NCI-H128 (cell line): ENCODE measurements at regions not wholly inside any gene's neighbourhood (a gene's known extent, or its start where the extent isn't known, plus 50 kb on each side); places are given as distances from the start of the nearest gene placed in this dataset.
"Not testable (repeated sequence)": the region's sequence is repeated elsewhere in the genome, so short reads cannot be mapped to it uniquely, and the experiment has no call there.

Source experiments
- DNase-seq: peaks from one replicate; lab custom pipeline; 2025; ENCODE audit not compliant: unreplicated experiment; lab: John Stamatoyannopoulos, UW

- not testable (repeated sequence) for DNase-seq
Observed at GRCh38 chr7:76971201-76971600, 61.0 kb downstream of the SPDYE17 start.

- not testable (repeated sequence) for DNase-seq
Observed at GRCh38 chr7:76969892-76970291, 62.3 kb downstream of the SPDYE17 start.

GRCh38 chr7:76965731-76966548 is 66.2 kb downstream of the SPDYE17 start:
- not testable (repeated sequence) for DNase-seq

GRCh38 chr7:76964050-76964449 is 68.1 kb downstream of the SPDYE17 start:
- not testable (repeated sequence) for DNase-seq

- not testable (repeated sequence) for DNase-seq
Observed at GRCh38 chr7:76963061-76963460, 69.1 kb downstream of the SPDYE17 start.

- DNase-seq = not testable (repeated sequence)
Observed at GRCh38 chr7:76960400-76960986, 71.7 kb downstream of the SPDYE17 start.

GRCh38 chr7:76959573-76960399 is 72.4 kb downstream of the SPDYE17 start:
- DNase-seq = not testable (repeated sequence)

GRCh38 chr7:76956531-76956930 is 75.6 kb downstream of the SPDYE17 start:
- DNase-seq = not testable (repeated sequence)

GRCh38 chr7:76955124-76955523 is 77.0 kb downstream of the SPDYE17 start:
- not testable (repeated sequence) for DNase-seq

- not testable (repeated sequence) for DNase-seq
Observed at GRCh38 chr7:76944603-76945002, 87.6 kb downstream of the SPDYE17 start.

GRCh38 chr7:76941809-76942765 is 90.1 kb downstream of the SPDYE17 start:
- not testable (repeated sequence) for DNase-seq

- DNase-seq = not testable (repeated sequence)
Observed at GRCh38 chr7:76937781-76938180, 94.4 kb downstream of the SPDYE17 start.

GRCh38 chr7:76937330-76937729 is 94.8 kb downstream of the SPDYE17 start:
- not testable (repeated sequence) for DNase-seq

- DNase-seq = not testable (repeated sequence)
Observed at GRCh38 chr7:76936346-76936745, 95.8 kb downstream of the SPDYE17 start.

GRCh38 chr7:76934711-76935110 is 97.5 kb downstream of the SPDYE17 start:
- DNase-seq = not testable (repeated sequence)

GRCh38 chr7:76932957-76933356 is 99.2 kb downstream of the SPDYE17 start:
- not testable (repeated sequence) for DNase-seq

- DNase-seq = not testable (repeated sequence)
Observed at GRCh38 chr7:76931441-76931840, 100.7 kb downstream of the SPDYE17 start.

GRCh38 chr7:76930416-76930815 is 101.7 kb downstream of the SPDYE17 start:
- not testable (repeated sequence) for DNase-seq

- not testable (repeated sequence) for DNase-seq
Observed at GRCh38 chr7:76928751-76929150, 103.4 kb downstream of the SPDYE17 start.

GRCh38 chr7:76927741-76928393 is 104.3 kb downstream of the SPDYE17 start:
- DNase-seq = not testable (repeated sequence)
